HG02678 (cell line): ENCODE measurements at regions not wholly inside any gene's neighbourhood (a gene's known extent, or its start where the extent isn't known, plus 50 kb on each side); places are given as distances from the start of the nearest gene placed in this dataset.

Source experiments
- ATAC-seq: cut with Tn5 transposase; IDR thresholded peaks from one replicate; pipeline ENCODE4 v1.9.1; 2021; ENCODE audit warnings: mild to moderate bottlenecking, moderate library complexity; ENCODE audit not compliant: unreplicated experiment

DNA sequence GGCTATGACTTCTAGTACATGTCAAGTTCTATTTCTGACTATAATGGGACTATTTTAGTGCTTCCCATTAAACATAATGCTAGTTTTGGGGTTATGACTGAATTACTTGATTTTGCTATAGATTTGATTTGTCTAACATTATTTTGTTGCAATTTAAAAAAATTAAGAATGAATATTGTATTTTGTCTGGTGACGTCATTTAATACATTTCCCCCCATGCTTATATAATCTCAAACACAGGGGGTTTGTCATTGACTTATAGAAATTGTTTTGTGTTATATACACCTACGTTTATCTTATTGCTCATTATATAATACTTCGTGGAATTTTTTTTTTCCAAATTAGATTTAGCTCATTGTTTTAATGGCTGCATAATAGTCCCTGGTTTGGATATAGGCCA is 270.3 kb upstream of the VLDLR start:
- ATAC-seq, result no peak

DNA sequence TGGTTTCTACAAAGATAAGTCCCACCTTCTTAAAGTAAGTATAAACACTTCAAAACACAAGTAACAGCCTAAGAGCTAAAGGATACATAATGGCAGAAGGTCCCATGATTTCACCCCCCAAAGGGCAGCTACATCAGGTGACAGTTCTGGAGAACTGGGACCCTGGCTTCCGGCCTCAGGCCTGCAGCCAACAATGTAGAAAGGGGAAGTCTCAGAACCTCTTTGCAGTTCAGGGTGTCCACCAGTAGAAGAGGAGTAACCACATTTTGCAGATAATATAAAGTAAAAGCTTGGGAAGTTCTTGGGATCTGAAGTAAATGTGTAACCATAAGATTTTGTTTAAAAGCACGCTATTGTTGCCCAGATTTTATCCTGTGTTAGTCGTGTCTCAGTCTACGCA is 267.4 kb upstream of the VLDLR start:
- ATAC-seq, result no peak

DNA sequence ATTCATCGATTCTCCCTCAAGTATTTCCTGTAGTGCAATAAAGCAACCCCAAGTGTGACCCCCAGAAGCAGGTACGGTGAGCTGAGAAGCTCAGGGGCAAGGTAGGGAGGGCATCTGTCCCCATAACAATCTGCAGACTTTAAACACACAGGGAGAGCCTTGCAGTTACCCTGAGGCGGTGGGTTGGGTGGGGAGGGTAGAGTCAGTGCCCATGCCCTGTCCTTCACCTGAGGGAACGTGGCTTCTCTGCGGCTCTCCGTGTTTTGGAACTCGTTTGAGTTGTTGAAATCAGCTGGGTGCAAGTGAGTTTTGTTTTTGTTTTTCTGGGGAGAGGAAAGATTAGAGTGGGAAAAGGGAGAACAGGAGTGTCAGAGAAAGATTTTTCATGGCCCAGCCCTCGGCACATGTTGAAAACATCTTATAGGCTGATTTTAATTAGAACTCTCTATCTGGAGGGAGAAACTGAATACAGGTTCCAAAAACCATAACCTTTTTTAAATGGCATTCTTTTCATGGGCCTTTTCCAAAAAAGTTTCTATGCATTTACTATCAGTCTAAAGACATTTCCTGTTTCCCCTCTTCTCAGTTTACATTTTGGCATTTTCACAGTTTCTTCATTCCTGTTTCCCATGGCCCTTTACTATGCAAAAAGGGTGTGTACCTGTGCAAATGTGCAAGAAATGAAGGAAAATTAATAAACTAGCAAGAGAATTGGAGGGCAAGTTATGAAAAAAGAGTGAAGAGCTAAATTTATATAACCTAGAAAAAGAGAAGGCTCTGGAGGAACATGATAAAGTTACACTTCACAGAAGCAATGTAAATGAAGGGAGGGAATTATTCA is 266.5 kb upstream of the VLDLR start:
- no peak for ATAC-seq

DNA sequence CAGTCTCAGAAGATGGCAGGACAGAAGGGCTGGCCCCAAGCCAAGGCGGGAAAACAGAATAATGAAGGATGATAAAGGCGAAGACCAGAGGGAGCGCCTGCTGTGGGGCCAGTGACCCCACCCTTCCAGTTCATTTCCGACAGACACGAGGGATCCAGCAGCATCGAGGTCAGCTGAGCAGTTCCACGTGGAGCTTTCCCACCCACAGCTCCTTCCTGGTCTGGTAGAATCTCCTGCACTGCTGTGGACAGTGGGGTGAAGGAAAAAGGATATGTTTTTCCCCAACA is 265.9 kb upstream of the VLDLR start:
- ATAC-seq, result no peak

DNA sequence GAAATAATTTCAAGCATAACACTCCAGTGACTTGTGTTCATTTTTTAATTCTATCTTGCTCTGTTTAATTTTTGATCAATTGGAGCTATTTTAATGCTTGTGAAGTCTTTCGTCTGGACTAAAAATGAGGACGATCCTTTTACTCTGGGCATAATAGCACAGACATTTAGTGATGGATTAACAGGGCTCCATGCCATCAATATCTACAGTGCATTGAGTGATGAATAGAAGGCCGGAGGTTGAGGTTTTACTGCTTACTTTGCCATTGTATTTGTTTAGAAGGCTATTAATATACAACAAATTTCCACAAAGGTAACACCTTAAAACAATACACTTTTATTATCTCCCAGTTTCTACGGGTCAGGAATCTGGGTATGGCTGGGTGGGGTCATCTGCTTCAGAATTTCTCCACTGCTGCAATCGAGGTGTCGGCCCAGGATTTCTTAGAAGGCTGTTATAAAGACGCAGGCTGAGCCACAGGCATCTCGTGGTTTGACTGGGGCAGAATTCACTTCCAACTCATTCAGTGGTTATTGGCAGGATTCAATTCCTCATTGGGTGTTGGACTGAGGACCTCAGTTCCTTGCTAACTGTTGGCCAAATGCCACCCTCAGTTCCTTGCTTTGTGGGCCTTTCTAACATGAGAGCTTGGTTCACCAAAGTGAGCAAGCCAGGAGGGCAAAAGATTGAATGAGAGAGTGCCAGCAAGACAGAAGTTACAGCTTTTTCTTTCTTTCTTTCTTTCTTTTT is 265.4 kb upstream of the VLDLR start:
- ATAC-seq, result no peak

DNA sequence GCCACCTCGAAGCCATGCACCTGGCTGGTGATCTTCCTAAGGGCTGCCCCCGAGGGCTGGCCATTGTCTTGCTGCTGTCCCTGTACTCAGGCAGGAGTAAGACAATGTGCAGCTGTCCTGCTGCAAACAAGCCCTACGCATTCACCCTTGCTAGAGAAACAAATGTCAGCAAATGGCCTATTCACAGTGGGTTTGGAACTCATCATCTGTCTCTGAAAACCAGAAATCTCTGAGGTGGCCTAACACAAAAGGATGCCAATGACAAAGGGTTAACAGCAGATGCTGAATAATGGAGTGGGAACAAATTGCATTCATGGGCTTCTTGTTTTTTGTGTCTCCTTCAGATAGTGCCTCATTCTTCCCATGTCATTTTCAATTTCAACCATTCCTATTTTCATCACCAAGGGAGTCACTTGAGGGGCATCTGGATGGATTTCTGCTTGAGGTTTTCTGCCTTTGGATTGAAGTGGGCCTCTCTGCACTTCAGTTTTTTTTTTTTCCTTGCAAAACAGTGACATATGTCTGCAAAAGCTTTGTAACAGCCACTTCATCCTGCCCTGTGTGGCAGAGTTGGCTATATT is 261.6 kb upstream of the VLDLR start:
- no peak for ATAC-seq

DNA sequence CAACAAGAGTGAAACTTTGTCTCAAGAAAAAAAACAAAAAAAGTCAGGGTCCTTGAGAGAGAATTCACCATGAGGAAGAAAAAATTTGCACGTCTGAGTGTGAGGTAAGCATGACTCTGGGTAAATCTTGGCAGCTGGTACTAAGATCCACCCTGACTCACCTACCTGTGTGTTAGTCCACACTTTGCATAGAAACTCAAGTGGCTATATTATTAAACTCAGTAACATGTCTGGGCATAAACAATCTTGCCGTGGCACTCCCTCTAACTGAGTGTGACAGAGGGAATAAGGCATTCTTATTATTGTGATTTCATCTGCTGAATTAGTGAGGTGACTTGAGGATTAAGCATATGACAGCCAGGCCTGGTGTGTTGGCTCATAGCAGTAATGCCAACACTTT is 259.4 kb upstream of the VLDLR start:
- ATAC-seq, result no peak

DNA sequence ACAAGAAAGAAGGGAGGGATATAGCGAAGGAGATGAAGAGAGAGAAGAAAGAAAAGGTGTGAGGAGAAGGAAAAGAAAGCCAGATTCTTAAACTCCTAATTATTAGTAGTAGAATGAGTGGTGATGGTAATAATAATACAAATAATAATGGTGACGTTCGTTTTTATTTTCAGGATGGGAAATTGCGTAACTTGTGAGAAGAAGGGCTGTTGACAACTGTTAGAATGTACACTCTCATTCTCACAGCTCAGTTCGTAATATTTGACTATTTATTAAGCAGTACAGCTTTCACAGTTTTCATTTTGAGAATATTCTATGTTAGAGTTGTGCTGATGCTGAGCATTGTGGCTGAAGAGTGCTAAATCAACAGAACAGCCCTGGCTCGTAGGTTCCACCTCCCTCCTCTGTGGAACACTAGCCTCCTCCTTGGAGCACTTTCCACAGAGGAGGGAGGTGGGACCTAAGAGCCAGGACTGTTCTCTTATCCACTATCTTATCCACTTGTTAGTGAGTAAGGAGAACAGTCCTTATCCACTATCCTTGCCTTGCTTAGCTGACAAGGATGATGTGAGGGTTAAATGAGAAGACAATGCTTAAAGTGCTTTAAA is 258.3 kb upstream of the VLDLR start:
- ATAC-seq, result no peak

DNA sequence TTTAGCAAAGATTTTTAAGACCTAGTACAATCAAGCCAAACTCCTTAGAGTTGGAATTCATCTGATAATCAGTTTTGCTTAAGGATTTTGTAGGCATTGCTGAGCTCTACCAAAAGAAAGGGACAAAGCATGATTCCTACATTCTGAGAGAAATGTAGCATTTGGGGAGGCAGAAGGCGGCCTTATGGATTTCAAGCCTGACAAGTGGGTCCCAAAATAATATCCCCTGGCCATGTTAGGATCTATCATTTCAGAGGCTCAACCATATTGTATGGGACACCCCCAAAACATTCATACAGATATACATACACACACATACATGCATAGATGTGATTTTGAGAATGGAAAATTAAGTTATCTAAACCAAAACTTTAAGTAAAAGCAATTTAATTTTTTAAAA is 257.8 kb upstream of the VLDLR start:
- ATAC-seq, result no peak

DNA sequence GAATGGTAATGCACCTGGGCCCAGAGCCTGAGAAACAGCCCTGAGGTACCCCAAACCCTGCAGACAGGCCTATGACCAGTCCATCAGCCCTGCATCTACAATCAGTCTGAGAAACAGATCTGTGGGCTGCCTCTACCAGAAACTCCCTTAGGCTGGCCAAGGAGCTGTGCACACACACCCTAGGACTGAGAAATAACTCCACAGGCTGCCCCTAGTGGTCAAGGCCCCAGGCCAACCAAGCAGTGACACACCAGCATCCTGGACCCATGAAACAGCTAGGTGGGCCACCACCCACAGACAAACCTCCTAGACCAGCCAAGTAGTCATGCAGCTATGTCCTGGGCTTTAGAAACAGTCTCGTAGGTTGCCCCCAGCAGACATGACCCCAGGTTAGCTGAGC is 253.6 kb upstream of the VLDLR start:
- ATAC-seq, result no peak

DNA sequence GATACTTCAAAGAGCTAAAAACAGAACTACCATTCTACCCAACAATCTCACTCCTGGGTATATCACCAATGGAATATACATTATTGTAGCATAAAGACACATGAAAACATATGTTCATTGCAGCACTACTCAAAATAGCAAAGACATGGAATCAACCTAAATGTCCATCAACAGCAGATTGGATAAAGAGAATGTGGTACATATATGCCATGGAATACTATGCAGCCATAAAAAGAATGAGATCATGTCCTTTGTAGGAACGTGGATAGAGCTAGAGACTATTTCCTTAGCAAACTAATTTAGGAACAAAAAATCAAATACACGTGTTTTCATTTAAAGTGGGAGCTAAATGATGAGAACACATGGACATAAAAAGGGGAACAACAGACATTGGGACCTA is 247.9 kb upstream of the VLDLR start:
- no peak for ATAC-seq

DNA sequence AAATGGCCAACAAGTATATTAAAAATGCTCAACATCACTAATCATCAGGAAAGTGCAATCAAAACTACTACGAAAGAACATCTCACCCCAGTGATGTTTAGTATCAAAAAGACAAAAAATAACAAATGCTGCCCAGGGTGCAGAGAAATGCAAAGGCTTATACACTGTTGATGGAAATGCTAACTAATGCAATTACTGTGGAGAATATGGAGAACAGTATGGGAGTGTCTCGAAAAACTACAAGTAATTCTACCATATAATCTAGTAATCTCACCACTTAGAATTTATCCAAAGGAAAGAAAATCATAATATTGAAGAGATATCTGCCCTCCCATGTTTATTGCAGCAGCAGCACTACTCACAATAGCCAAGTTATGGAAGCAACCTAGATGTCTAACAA is 246.5 kb upstream of the VLDLR start:
- ATAC-seq, result no peak

DNA sequence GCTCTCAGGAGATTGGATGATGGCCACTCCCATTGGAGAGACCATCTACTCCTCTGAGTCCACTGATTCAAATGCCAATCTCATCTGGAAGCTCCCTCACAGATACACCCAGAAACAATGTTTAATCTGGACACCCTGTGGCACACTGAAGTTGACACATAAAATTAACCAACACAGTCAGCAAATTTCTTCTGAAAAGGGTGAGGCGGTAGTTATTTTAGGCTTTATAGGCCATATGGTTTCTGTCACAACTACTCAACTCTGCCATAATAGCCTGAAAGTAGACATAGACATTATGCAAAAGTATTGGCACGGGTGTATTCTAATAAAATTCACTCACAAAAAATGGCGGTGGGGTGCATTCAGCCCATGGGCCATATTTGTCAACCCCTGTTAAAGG is 244.5 kb upstream of the VLDLR start:
- ATAC-seq, result no peak

DNA sequence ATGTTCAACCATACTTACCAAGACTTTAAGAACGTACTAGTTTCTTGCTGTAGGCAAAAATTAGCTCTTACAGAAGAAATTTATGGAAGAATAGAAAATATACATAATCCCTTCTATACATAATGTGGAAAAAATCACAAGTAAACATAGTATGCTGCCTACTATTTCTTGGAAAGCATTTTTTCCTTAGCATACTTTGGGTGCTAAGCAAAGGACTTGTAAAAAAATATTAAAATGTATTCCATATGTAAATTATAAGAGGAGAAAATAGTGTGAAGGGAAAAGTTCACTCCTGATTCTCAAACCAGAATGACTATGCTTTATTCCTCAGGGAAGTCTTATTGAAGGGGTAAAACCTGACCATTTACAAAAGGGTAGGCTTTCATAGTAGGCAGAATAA is 243.8 kb upstream of the VLDLR start:
- ATAC-seq, result no peak

DNA sequence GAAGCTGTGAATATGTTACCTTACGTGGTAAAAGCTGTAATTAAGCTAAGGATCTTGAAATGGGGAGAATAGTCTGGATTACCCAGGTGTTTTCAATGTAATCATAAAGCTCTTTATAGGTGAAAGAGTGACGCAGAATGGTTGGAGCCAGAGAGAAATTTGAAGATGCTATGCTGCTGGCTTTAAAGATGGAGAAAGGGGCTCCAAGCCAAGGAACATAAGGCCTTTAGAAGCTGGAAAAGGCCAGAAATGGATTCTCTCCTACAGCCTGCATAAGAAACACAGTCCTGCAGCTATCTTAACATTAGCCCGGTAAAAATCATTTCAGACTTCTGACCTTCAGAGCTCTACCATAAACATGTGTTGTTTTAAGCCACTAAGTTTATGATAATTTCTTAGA is 243.3 kb upstream of the VLDLR start:
- no peak for ATAC-seq

DNA sequence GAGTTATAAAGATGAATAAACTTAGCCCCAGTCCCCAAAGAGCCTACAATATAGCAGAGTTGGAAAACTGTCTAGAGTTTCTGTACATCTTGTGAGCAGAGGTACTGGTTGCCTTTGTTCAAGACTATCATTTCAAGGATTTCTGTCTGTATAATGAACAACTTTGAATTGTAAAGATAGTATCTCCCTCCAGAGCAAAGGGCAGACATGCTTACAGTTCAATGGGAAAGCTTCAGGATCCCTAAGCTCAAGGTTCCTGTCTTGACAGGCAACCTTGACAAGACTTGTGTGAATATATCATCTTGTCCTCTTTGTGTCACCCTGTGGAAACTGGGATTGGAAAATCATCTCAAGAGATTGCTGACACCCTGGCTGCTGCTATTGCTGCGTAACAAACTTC is 242.8 kb upstream of the VLDLR start:
- ATAC-seq, result no peak

DNA sequence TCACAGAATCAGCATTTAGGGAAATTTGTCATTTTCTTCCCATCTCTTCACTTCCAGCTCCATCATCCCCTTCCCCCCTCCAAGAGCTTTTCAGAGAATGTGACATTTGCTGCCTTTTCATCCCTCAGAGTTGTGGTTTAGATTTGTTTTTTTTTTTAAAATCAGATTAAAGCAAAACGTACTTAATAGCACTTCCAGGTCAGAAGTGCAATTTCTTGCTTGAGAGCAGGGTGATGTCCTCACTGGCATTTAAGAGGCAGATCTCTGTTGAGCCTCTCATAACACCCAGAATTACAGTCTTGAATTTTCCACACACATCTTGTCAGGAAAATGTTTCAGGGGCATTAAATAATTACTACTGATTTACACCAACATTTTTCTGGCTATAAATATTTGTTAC is 236.8 kb upstream of the VLDLR start:
- ATAC-seq, result no peak

DNA sequence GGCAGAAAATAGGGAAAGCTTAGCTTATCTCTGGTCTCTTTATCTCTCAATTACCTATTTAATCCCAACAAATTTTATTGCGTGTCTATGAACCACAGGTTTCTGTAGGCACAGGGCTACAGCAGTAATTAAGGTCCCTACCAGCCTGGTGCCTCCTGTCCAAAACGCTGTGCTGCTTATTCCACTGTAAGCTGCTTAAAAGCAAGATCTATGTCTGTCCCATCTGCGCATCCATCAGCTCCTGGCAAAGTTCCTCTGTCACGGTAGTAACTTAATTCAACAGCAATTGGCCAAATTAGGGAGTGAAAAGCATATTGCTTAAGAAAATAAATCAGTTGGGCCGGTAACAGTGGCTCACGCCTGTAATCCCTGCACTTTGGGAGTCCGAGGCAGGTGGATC is 235.8 kb upstream of the VLDLR start:
- ATAC-seq, result no peak

DNA sequence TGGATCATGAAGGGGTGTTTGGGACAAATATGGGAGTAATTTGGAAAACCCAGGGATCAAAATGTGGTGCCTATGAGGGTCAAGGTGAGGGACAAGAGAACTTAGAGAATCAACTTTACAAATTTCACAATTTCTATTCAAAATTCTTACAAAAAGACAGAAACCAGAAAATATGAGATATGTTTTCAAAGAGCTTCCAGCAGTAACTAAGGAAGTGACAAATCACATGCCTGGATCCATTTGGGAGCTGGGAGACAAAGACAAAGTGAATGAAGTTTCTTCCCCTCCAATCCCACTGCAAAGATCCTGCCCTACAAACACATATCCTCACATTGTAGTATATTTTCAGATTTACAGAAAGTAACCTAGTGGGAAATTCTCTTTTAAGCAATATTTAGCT is 235.0 kb upstream of the VLDLR start:
- no peak for ATAC-seq

DNA sequence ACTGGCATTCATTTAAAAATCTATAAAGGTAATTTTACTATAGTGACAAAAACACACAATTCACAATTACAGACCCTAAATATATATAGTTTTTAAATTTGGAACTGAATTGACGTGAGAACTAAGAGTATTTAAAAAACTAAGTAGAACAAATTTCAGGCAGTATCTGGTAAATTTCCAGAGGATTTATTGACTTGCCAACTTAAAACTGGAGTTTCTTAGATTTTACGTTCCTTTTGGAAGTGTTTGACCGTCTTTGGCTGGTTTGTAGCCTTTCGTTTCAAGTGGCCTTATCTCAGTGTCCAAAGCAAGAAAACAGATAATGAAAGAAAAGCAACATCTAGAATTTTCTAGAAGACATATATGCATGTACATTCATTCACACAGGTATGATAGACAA is 234.4 kb upstream of the VLDLR start:
- no peak for ATAC-seq

DNA sequence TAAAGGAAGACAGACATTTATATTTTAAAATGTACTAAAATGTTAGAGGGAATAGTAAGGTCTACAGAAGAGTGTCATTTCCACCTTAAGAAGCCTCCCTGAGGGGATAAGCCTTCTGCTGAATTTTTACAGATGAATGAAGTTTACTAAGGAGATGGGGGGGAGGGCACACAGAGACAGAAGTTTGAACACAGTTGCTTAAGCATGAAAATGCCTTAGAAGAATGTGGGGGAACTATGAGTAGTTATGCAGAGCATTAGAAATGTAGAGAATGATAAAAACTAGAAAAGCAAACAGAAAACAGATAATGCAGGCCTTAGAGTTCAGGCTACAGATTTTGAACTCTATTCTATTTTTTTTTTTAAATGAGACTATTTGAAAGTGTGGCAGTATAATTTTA is 232.2 kb upstream of the VLDLR start:
- ATAC-seq, result no peak

DNA sequence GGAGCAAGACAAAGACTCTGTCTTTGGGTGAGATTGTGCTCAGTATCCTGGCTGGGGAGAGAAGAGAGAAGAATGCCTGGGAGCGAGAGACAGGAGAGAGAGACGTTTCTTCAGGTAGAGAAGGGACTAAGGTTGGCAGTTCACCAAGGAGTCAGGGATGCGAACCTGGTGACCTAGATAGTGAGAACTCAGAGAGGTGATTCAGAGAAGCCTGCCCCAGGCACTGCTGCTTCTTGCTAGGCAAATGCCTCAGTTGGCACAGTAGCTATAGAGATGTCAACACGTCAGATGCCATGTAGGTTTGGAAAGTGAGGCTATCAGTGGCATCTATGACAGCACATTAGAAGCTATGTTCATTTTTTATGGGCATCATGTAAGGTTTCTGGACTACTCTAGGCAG is 231.6 kb upstream of the VLDLR start:
- ATAC-seq, result no peak
